DND-41 (cell line): ENCODE measurements at regions not wholly inside any gene's neighbourhood (a gene's known extent, or its start where the extent isn't known, plus 50 kb on each side); places are given as distances from the start of the nearest gene placed in this dataset.

Experiments
- CTCF ChIP-seq: IDR thresholded peaks from 2 replicates; pipeline ENCODE4 v1.5.1; 2012; ENCODE audit warnings: borderline replicate concordance, low read length, moderate library complexity, mild to moderate bottlenecking; ENCODE audit not compliant: poor library complexity, severe bottlenecking; ENCODE audit errors: extremely low read depth
- EZH2 ChIP-seq: IDR thresholded peaks from 3 replicates; pipeline ENCODE4 v1.6.1; 2012; ENCODE audit warnings: borderline replicate concordance, low read depth, mild to moderate bottlenecking, moderate library complexity, low read length, inconsistent platforms; ENCODE audit not compliant: severe bottlenecking

GRCh38 chr5:173745123-173745522 is 128.7 kb upstream of the BOD1 start:
- TF ChIP-seq CTCF, result no peak
- no peak for TF ChIP-seq EZH2
